H9 (cell line): ENCODE measurements at regions not wholly inside any gene's neighbourhood (a gene's known extent, or its start where the extent isn't known, plus 50 kb on each side); places are given as distances from the start of the nearest gene placed in this dataset.

Source experiments
- DNase-seq: peaks from one replicate; pipeline ENCODE4 v3.0.0-alpha.2; 2017
- H2AFZ ChIP-seq: one replicate; pipeline ENCODE4 v1.6.1; 2013; ENCODE audit warnings: mild to moderate bottlenecking, low read length, control low read depth, moderate library complexity
- H2AK5ac ChIP-seq: 2 replicates; pipeline ENCODE4 v1.6.1; 2013; ENCODE audit warnings: low read length, control low read depth, mixed read lengths; ENCODE audit not compliant: insufficient read length
- H2BK120ac ChIP-seq: one replicate; pipeline ENCODE4 v1.6.1; 2013; ENCODE audit warnings: low read depth, mild to moderate bottlenecking, low read length, control low read depth, inconsistent platforms; ENCODE audit not compliant: poor library complexity, severe bottlenecking
- H2BK12ac ChIP-seq: 2 replicates; pipeline ENCODE4 v1.6.1; 2013; ENCODE audit warnings: low read length, control low read depth, mixed read lengths, low read depth; ENCODE audit not compliant: insufficient read length
- H2BK15ac ChIP-seq: 2 replicates; pipeline ENCODE4 v1.6.1; 2013; ENCODE audit warnings: low read depth, low read length, control low read depth
- H2BK20ac ChIP-seq: one replicate; pipeline ENCODE4 v1.6.1; 2013; ENCODE audit warnings: low read depth, mild to moderate bottlenecking, low read length, control low read depth, inconsistent platforms; ENCODE audit not compliant: poor library complexity, severe bottlenecking
- H2BK5ac ChIP-seq: 2 replicates; pipeline ENCODE4 v1.6.1; 2013; ENCODE audit warnings: low read length, control low read depth, mixed read lengths; ENCODE audit not compliant: insufficient read length
- H3K14ac ChIP-seq: 2 replicates; pipeline ENCODE4 v1.6.1; 2013; ENCODE audit warnings: low read length, control low read depth; ENCODE audit not compliant: insufficient read depth
- H3K18ac ChIP-seq: 2 replicates; pipeline ENCODE4 v1.6.1; 2013; ENCODE audit warnings: low read depth, mild to moderate bottlenecking, mixed read lengths, low read length, control low read depth; ENCODE audit not compliant: insufficient read length
- H3K23ac ChIP-seq: 2 replicates; pipeline ENCODE4 v1.6.1; 2013; ENCODE audit warnings: low read length, control low read depth, mixed read lengths, low read depth; ENCODE audit not compliant: insufficient read length
- H3K23me2 ChIP-seq: 2 replicates; pipeline ENCODE4 v1.6.1; 2013; ENCODE audit warnings: low read depth, mild to moderate bottlenecking, mixed read lengths, low read length, control low read depth; ENCODE audit not compliant: insufficient read length, poor library complexity, severe bottlenecking
- H3K27ac ChIP-seq: 2 replicates; pipeline ENCODE4 v1.5.1; 2013; ENCODE audit warnings: low read length, control low read depth, mixed read lengths, low read depth; ENCODE audit not compliant: insufficient read length
- H3K27me3 ChIP-seq: 2 replicates; pipeline ENCODE4 v1.6.1; 2013; ENCODE audit warnings: low read length, control low read depth, inconsistent platforms; ENCODE audit not compliant: insufficient read depth
- H3K4ac ChIP-seq: 2 replicates; pipeline ENCODE4 v1.6.1; 2013; ENCODE audit warnings: low read depth, mild to moderate bottlenecking, control low read depth, inconsistent platforms, low read length, moderate library complexity
- H3K4me1 ChIP-seq: 2 replicates; pipeline ENCODE4 v1.6.1; 2013; ENCODE audit warnings: low read length, control low read depth, inconsistent platforms; ENCODE audit not compliant: insufficient read depth
- H3K4me2 ChIP-seq: 2 replicates; pipeline ENCODE4 v1.6.1; 2013; ENCODE audit warnings: low read length, control low read depth, mixed read lengths; ENCODE audit not compliant: insufficient read length, insufficient read depth
- H3K56ac ChIP-seq: 2 replicates; pipeline ENCODE4 v1.6.1; 2013; ENCODE audit warnings: low read depth, mild to moderate bottlenecking, mixed read lengths, low read length, control low read depth; ENCODE audit not compliant: insufficient read length
- H3K79me1 ChIP-seq: 2 replicates; pipeline ENCODE4 v1.6.1; 2013; ENCODE audit warnings: low read depth, mild to moderate bottlenecking, moderate library complexity, low read length, control low read depth, inconsistent platforms; ENCODE audit not compliant: insufficient read depth, poor library complexity, severe bottlenecking
- H3K79me2 ChIP-seq: 2 replicates; pipeline ENCODE4 v1.6.1; 2013; ENCODE audit warnings: low read length, control low read depth, inconsistent platforms; ENCODE audit not compliant: insufficient read depth
- H3K9ac ChIP-seq: 2 replicates; pipeline ENCODE4 v1.6.1; 2013; ENCODE audit warnings: low read length, control low read depth, mixed read lengths; ENCODE audit not compliant: insufficient read length; ENCODE audit errors: extremely low read depth
- H3K9me3 ChIP-seq: one replicate; pipeline ENCODE4 v1.6.1; 2013; ENCODE audit warnings: low read depth, low read length, inconsistent platforms; ENCODE audit not compliant: control insufficient read depth
- H3T11ph ChIP-seq: one replicate; pipeline ENCODE4 v1.6.1; 2013; ENCODE audit warnings: mild to moderate bottlenecking, low read length, control low read depth, inconsistent platforms
- H4K20me1 ChIP-seq: one replicate; pipeline ENCODE4 v1.6.1; 2013; ENCODE audit not compliant: control insufficient read depth, insufficient read length, insufficient read depth
- H4K5ac ChIP-seq: 2 replicates; pipeline ENCODE4 v1.6.1; 2013; ENCODE audit warnings: low read depth, mild to moderate bottlenecking, mixed read lengths, low read length, control low read depth; ENCODE audit not compliant: insufficient read length
- H4K8ac ChIP-seq: replicated peaks from 2 replicates; pipeline ENCODE4 v1.6.1; 2013; ENCODE audit warnings: low read length, control low read depth, mixed read lengths, low read depth; ENCODE audit not compliant: insufficient read length
- H4K91ac ChIP-seq: 2 replicates; pipeline ENCODE4 v1.6.1; 2013; ENCODE audit warnings: low read depth, mild to moderate bottlenecking, moderate library complexity, mixed read lengths, low read length, control low read depth; ENCODE audit not compliant: insufficient read length
- H3K27ac Mint-ChIP-seq, 3 experiments: 2 replicates in 2 of 3; 3 replicates in 1 of 3; pipeline ENCODE4 v1.8.0; 2020 to 2021; ENCODE audit warnings: mixed read lengths in 3 of 3, mild to moderate bottlenecking in 1 of 3, moderate library complexity in 1 of 3
- H3K27me3 Mint-ChIP-seq: 2 replicates; pipeline ENCODE4 v1.8.0; 2021; ENCODE audit warnings: low read depth, mild to moderate bottlenecking, moderate library complexity, mixed read lengths
- H3K36me3 Mint-ChIP-seq, 3 experiments: 2 replicates in 2 of 3; 3 replicates in 1 of 3; pipeline ENCODE4 v1.8.0; 2020 to 2021; ENCODE audit warnings: low read depth in 3 of 3, mixed read lengths in 3 of 3; ENCODE audit not compliant: insufficient read depth in 1 of 3
- H3K4me1 Mint-ChIP-seq, 2 experiments: 2 replicates each; pipeline ENCODE4 v1.8.0; 2020; ENCODE audit warnings: mixed read lengths in 2 of 2
- H3K4me3 Mint-ChIP-seq, 2 experiments: 2 replicates in 1 of 2; 3 replicates in 1 of 2; pipeline ENCODE4 v1.8.0; 2020 to 2021; ENCODE audit warnings: mild to moderate bottlenecking in 2 of 2, mixed read lengths in 2 of 2, moderate library complexity in 1 of 2
- H3K9me3 Mint-ChIP-seq, 2 experiments: 2 replicates in 1 of 2; 3 replicates in 1 of 2; pipeline ENCODE4 v1.8.0; 2020; ENCODE audit warnings: mild to moderate bottlenecking in 2 of 2, mixed read lengths in 2 of 2, moderate library complexity in 1 of 2
- CTCF ChIP-seq: fragments of 200-600 bp; sonication (generic); conservative IDR thresholded peaks from 3 replicates; pipeline ENCODE4 v1.8.0; 2021; ENCODE audit warnings: antibody characterized with exemption, mild to moderate bottlenecking
- WGBS: extraction: QIAGEN DNeasy Blood & Tissue Kit; methylation state at CpG from one replicate; pipeline ENCODE4 v1.1.7; 2013; ENCODE audit warnings: missing lambda C conversion rate, low lambda C conversion rate, mixed read lengths; ENCODE audit not compliant: insufficient read length; ENCODE audit errors: extremely low coverage; 5-methylcytosine and 5-hydroxymethylcytosine counted together

- Histone ChIP-seq H3K23me2 (no peaks in the 10 kb centered on the region), H2BK120ac (no peak overlapping the region), H2BK12ac (no peak overlapping the region), H2BK5ac (no peak overlapping the region), H3K18ac (no peak overlapping the region), H3K79me1 (no peaks in the 10 kb centered on the region), H3K4me1 (no peaks in the 10 kb centered on the region), H3K9ac (no peak overlapping the region), H3K23ac (no peak overlapping the region), H2BK15ac (no peak overlapping the region), H4K8ac (no peak overlapping the region), H3K14ac (no peak overlapping the region; the same call in 1 of the 2 replicates), H2AFZ (no peak overlapping the region), H4K5ac (no peak overlapping the region), H3T11ph (no peak overlapping the region), H4K20me1 (no peaks in the 10 kb centered on the region), H3K27ac (no peak overlapping the region), H4K91ac (no peak overlapping the region), H2AK5ac (no peak overlapping the region), H3K79me2 (no peaks in the 10 kb centered on the region), H3K4me2 (no peak overlapping the region), H3K4ac (no peak overlapping the region), H3K27me3 (no peaks in the 10 kb centered on the region), H3K56ac (no peak overlapping the region), H3K9me3 (no peaks in the 10 kb centered on the region), H2BK20ac (no peak overlapping the region)
- Mint-ChIP-seq H3K36me3 (no peaks in the 10 kb centered on the region; a peak in 1 of 7 replicates), H3K27me3 (peaks cover 12% of the 10 kb centered on the region), H3K9me3 (peaks cover 9 to 18% of the 10 kb centered on the region in 2 experiments; a peak in 4 of 5 replicates), H3K4me3 (no peak overlapping the region), H3K4me1 (no peaks in the 10 kb centered on the region), H3K27ac (no peak overlapping the region)
- DNase-seq: peak; percentile 1
- no peak for TF ChIP-seq CTCF
- no CpG with 5 or more reads among the region's 5 CpGs for WGBS
Observed at GRCh38 chr9:134560206-134560605, 81.4 kb upstream of the COL5A1 start.
